Hepatocyte (in vitro differentiated cells): ENCODE measurements at regions not wholly inside any gene's neighbourhood (a gene's known extent, or its start where the extent isn't known, plus 50 kb on each side); places are given as distances from the start of the nearest gene placed in this dataset.

Experiments
- DNase-seq: peaks from one replicate; pipeline ENCODE4 v3.0.0-alpha.2; 2016; ENCODE audit warnings: low spot score
- H2AFZ ChIP-seq: fragments of 200-600 bp; sonication (generic); 2 replicates; pipeline ENCODE4 v1.6.0; 2016; ENCODE audit warnings: antibody characterized with exemption, mild to moderate bottlenecking
- H3K27ac ChIP-seq: fragments of 200-600 bp; sonication (generic); 2 replicates; pipeline ENCODE4 v1.5.1; 2016; ENCODE audit warnings: mild to moderate bottlenecking
- H3K27me3 ChIP-seq: fragments of 200-600 bp; sonication (generic); 2 replicates; pipeline ENCODE4 v1.6.1; 2016
- H3K36me3 ChIP-seq: fragments of 200-600 bp; sonication (generic); replicated peaks from 2 replicates; pipeline ENCODE4 v1.5.1; 2016; ENCODE audit warnings: low read depth; ENCODE audit not compliant: insufficient read depth
- H3K4me1 ChIP-seq: fragments of 200-600 bp; sonication (generic); 2 replicates; pipeline ENCODE4 v1.5.1; 2016; ENCODE audit warnings: mild to moderate bottlenecking, moderate library complexity; ENCODE audit not compliant: insufficient read depth
- H3K4me2 ChIP-seq: fragments of 200-600 bp; sonication (generic); 2 replicates; pipeline ENCODE4 v1.6.0; 2016
- H3K4me3 ChIP-seq: fragments of 200-600 bp; sonication (generic); 2 replicates; pipeline ENCODE4 v1.5.1; 2016; ENCODE audit warnings: mild to moderate bottlenecking
- H3K79me2 ChIP-seq: fragments of 200-600 bp; sonication (generic); 2 replicates; pipeline ENCODE4 v1.6.0; 2017; ENCODE audit warnings: mild to moderate bottlenecking
- H3K9me2 ChIP-seq: fragments of 200-600 bp; sonication (generic); replicated peaks from 2 replicates; pipeline ENCODE4 v1.6.0; 2017; ENCODE audit warnings: mild to moderate bottlenecking; ENCODE audit not compliant: insufficient read depth
- H3K9me3 ChIP-seq: fragments of 200-600 bp; sonication (generic); 2 replicates; pipeline ENCODE4 v1.5.1; 2016; ENCODE audit warnings: low read depth, mild to moderate bottlenecking
- H4K20me1 ChIP-seq: fragments of 200-600 bp; sonication (generic); 2 replicates; pipeline ENCODE4 v1.6.0; 2016; ENCODE audit warnings: mild to moderate bottlenecking; ENCODE audit not compliant: insufficient read depth, poor library complexity, severe bottlenecking
- EZH2 ChIP-seq: fragments of 200-600 bp; sonication (generic); IDR thresholded peaks from 2 replicates; pipeline ENCODE4 v1.6.1; 2016; ENCODE audit warnings: antibody characterized with exemption, mild to moderate bottlenecking, borderline replicate concordance
- EZH2phosphoT487 ChIP-seq: fragments of 200-600 bp; sonication (generic); IDR thresholded peaks from one replicate; pipeline ENCODE4 v1.6.1; 2018; ENCODE audit warnings: antibody characterized with exemption, mild to moderate bottlenecking, low read depth, moderate library complexity; ENCODE audit not compliant: unreplicated experiment, severe bottlenecking
- WGBS: methylation state at CpG from one replicate; pipeline ENCODE4 v1.1.6; 2016; ENCODE audit warnings: low lambda C conversion rate; ENCODE audit errors: missing lambda C conversion rate; 5-methylcytosine and 5-hydroxymethylcytosine counted together
- TF ChIP-seq, protein P1 (sequence below): fragments of 200-600 bp; sonication (generic); IDR thresholded peaks from 2 replicates; pipeline ENCODE4 v1.5.1; 2016; ENCODE audit warnings: antibody characterized with exemption, mild to moderate bottlenecking; ENCODE audit not compliant: poor library complexity

DNA sequence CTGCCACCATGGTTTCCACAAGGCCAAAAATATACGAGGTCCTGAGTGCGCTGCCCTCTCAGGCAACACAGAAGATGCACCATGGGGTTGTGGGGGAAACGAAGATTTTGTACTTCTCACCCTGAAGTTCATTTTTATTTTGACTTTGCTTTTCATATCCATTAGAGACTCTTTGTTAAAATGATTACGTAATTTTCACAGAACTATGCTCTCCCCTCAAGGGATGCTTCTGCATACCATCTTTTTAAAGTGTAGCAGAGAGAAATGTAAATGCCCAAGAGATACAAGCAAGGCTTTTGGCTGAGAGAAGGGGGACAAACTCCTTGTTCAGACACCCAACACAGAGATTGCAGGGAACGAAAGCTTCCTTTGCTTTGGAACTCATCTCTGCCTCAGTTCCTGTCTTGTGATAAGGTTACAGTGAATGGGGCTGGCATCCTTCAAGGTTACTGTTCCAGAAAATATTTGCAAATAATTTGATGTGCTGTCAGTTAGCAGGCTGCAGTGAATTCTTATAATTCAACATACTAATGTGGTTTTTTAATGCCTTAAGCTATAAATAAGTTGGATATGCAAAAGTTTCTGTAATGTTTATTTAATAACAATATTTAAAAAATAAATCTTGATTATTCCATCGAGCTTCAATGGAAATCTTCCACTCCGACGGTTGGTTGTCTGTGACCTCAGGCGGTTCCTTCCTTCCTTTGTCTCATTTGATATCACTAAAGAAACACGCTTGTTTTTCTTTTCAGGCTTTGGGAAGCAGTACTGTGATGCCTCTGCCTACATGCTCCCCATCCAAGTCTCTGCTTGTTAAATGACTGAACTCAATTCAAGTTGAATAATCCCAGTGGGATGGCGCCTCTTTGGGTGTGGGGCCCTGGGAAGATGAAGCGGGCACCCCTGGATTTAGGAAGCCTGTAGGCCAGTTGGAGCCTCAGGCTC lies 209.3 kb upstream of the CTBP2 start:
- Histone ChIP-seq H3K27ac (no peak overlapping the region), H3K4me1 (no peaks in the 10 kb centered on the region), H3K9me2 (no peaks in the 10 kb centered on the region), H3K4me3 (no peak overlapping the region), H4K20me1 (no peaks in the 10 kb centered on the region), H2AFZ (no peak overlapping the region), H3K4me2 (no peak overlapping the region), H3K79me2 (no peaks in the 10 kb centered on the region), H3K36me3 (no peaks in the 10 kb centered on the region), H3K9me3 (no peaks in the 10 kb centered on the region), H3K27me3 (no peaks in the 10 kb centered on the region)
- no peak for DNase-seq
- TF ChIP-seq, protein P1, sequence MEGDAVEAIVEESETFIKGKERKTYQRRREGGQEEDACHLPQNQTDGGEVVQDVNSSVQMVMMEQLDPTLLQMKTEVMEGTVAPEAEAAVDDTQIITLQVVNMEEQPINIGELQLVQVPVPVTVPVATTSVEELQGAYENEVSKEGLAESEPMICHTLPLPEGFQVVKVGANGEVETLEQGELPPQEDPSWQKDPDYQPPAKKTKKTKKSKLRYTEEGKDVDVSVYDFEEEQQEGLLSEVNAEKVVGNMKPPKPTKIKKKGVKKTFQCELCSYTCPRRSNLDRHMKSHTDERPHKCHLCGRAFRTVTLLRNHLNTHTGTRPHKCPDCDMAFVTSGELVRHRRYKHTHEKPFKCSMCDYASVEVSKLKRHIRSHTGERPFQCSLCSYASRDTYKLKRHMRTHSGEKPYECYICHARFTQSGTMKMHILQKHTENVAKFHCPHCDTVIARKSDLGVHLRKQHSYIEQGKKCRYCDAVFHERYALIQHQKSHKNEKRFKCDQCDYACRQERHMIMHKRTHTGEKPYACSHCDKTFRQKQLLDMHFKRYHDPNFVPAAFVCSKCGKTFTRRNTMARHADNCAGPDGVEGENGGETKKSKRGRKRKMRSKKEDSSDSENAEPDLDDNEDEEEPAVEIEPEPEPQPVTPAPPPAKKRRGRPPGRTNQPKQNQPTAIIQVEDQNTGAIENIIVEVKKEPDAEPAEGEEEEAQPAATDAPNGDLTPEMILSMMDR: no peak
- TF ChIP-seq EZH2phosphoT487: no peak
- TF ChIP-seq EZH2: no peak
- 94% methylated on average over 12 of the region's 12 CpGs for WGBS

DNA sequence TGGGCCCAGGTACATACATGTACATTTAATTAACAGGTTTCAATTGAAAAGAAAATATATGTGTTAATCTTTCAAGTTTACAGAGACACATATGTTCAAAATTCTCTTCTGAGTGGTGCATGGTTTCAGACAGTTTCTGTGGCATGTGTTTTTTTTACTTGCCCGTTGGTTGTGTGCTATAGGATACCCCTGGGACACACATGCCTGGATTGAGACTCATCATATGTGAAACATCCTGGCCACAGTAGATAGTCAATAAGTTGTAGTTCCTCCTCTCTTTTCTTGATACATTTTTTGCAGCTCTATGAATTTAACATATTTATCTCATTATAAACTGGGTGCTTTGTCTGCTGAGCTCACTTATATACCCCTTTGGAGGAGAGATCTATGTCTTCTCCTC lies 207.8 kb upstream of the CTBP2 start:
- no peaks in the 10 kb centered on the region for H3K79me2 ChIP-seq
- H3K4me3 ChIP-seq: no peak overlapping the region
- no peaks in the 10 kb centered on the region for H4K20me1 ChIP-seq
- no peaks in the 10 kb centered on the region for H3K36me3 ChIP-seq
- no peaks in the 10 kb centered on the region for H3K9me3 ChIP-seq
- WGBS: 85% methylated on average over 1 of the region's 1 CpG
- no peaks in the 10 kb centered on the region for H3K9me2 ChIP-seq
- no peak overlapping the region for H3K4me2 ChIP-seq
- H3K27ac ChIP-seq: no peak overlapping the region
- DNase-seq: no peak
- H2AFZ ChIP-seq: no peak overlapping the region
- no peak for TF ChIP-seq EZH2phosphoT487
- no peak for TF ChIP-seq EZH2
- TF ChIP-seq, protein P1: no peak
- no peaks in the 10 kb centered on the region for H3K27me3 ChIP-seq
- H3K4me1 ChIP-seq: no peaks in the 10 kb centered on the region

DNA sequence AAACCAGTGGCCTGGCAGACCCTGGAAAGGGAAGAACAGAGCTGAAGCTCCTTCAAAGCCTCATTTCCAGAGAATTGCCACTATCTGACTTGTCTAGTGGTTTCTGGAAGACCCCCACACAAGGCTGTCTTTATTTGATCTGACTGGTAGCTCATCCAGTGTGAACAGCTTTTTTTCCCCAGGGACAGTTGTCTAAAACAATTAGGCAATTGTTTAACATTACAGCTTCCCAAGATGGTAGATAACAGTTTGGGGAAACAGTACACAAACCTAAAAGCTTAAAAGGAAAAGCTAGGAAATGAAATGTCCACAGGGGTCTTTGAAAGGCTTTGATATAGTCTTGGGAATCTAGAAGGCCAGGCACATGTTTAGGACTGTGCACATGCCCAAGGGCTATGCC lies 203.4 kb upstream of the CTBP2 start:
- no peaks in the 10 kb centered on the region for H4K20me1 ChIP-seq

More for the DNA sequence above, 203.4 kb upstream of the CTBP2 start:
- TF ChIP-seq EZH2 (no peak), EZH2phosphoT487 (no peak)
- TF ChIP-seq, protein P1: no peak
- Histone ChIP-seq H2AFZ (no peak overlapping the region), H3K27ac (no peak overlapping the region), H3K4me3 (no peak overlapping the region), H3K9me3 (no peaks in the 10 kb centered on the region), H3K4me2 (no peak overlapping the region), H3K36me3 (no peaks in the 10 kb centered on the region), H3K79me2 (no peaks in the 10 kb centered on the region), H3K9me2 (no peaks in the 10 kb centered on the region), H3K4me1 (no peaks in the 10 kb centered on the region), H3K27me3 (no peaks in the 10 kb centered on the region)
- DNase-seq: no peak
